Body of pancreas (tissue), 4 donors: ENCODE measurements at regions not wholly inside any gene's neighbourhood (a gene's known extent, or its start where the extent isn't known, plus 50 kb on each side); places are given as distances from the start of the nearest gene placed in this dataset.

Experiments
- POLR2A ChIP-seq, 3 donors: fragments of 450-650 bp; IDR thresholded peaks; one replicate each; pipeline ENCODE4 v1.6.1; 2016; ENCODE audit warnings: antibody characterized with exemption in 3 of 3, mild to moderate bottlenecking in 2 of 3
- TF ChIP-seq, protein P1 (sequence below), 7 experiments: fragments of 450-650 bp in 4 of 7; fragments of 200-600 bp in 3 of 7; sonication (generic) in 3 of 7; IDR thresholded peaks; one replicate each; pipeline ENCODE4 v1.5.1; 2016 to 2019; ENCODE audit warnings: antibody characterized with exemption in 7 of 7

DNA sequence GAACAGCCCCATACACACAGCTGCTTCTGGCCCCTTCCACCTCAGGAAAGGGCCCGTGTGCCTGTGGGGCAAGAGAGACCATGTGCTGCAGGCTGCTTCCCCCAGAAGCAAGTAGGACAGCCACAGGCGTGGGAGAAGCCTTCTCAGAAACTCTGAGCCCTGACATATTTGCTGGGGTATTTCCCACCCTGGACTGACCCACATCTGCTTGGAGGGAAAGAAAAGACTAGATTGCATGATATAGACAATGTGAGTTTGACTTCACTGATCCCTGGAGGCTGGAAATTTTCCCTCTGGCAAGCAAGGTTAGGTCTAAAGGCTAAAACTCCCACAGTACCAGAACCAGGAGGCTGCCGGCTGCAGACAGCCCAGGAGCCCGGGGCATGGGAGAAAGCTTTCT is 213.3 kb upstream of the SSTR4 start:
- no peak for TF ChIP-seq POLR2A (IDR thresholded peaks at IDR 0.05)
- TF ChIP-seq, protein P1, sequence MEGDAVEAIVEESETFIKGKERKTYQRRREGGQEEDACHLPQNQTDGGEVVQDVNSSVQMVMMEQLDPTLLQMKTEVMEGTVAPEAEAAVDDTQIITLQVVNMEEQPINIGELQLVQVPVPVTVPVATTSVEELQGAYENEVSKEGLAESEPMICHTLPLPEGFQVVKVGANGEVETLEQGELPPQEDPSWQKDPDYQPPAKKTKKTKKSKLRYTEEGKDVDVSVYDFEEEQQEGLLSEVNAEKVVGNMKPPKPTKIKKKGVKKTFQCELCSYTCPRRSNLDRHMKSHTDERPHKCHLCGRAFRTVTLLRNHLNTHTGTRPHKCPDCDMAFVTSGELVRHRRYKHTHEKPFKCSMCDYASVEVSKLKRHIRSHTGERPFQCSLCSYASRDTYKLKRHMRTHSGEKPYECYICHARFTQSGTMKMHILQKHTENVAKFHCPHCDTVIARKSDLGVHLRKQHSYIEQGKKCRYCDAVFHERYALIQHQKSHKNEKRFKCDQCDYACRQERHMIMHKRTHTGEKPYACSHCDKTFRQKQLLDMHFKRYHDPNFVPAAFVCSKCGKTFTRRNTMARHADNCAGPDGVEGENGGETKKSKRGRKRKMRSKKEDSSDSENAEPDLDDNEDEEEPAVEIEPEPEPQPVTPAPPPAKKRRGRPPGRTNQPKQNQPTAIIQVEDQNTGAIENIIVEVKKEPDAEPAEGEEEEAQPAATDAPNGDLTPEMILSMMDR (IDR thresholded peaks at IDR 0.05) = no peak
